SK-MEL-5 (cell line): ENCODE measurements at regions not wholly inside any gene's neighbourhood (a gene's known extent, or its start where the extent isn't known, plus 50 kb on each side); places are given as distances from the start of the nearest gene placed in this dataset.

Experiments used
- DNase-seq: peaks from one replicate; pipeline ENCODE4 v3.0.0-alpha.2; 2016; ENCODE audit warnings: low read depth, low spot score
- in situ Hi-C: cut with HindIII; loops from 2 replicates; pipeline ENCODE4 v1.10.0; 2016; ENCODE audit warnings: low sequenced_read_pairs, high pct_unique_total_duplicates, low pct_unique_long_range_greater_than_20kb

DNA sequence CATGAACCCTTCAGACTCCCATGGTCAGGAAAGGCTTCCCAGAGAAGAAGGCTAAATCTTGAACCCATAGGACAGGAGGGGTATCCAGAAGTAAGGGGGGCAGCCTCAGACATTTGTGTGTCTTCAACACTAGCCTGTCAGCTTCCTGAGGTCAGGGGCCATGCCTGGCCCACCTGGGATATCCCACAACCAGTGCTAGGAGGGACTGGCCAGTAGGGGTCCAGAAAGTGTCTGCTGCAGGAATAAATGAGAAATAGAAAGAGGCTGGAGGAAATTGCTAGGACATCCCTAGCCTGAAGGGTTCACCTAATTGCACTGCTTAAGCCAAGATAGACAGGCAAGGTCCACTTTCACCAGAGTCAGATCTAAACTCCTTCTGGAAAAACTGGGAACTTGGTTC is 799.6 kb upstream of the ID2 start:
- DNase-seq: no peak
- in situ Hi-C loops: no loop called here

DNA sequence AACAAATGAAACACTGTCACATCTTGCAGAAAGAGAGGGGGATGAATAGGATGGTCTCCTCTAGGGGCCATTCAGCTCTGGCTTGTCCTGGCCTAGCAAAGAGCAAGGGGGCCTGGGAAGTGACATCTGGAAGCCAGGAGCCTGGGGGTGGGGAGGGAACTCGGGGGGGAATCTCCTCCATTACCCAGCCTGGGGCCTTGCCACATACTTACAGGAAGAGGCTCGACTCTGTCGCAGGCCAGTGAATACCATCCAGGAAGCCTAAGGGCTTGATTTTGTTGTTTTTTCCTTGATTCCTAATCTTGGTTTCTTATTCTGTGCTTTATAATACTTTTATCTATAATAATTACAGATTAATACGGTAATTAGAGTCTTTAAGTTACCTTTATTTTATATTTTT is 797.5 kb upstream of the ID2 start:
- in situ Hi-C loops: no loop called here
- no peak for DNase-seq

DNA sequence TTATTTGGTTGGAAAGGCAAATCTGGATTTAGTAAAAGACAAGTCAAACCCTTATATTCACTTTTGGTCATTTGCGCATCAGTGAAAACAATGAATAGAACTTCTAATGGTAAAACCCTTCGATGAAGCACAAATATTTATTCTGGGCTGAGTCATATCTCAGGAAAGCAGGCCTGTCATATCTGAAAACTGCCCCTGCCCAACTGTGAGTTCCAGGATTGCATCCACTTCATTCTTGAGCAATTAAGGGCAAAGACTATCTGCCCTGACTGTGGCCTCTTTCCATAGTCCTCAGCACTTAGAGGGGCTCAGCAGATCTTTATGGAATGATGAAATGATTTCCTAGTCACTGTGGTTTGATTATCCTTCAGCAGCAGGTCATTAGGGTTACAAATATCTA is 795.2 kb upstream of the ID2 start:
- in situ Hi-C loops: no loop called here
- no peak for DNase-seq

GRCh38 chr2:7887441-7887840 is 794.4 kb upstream of the ID2 start:
- in situ Hi-C loops: no loop called here
- no peak for DNase-seq

DNA sequence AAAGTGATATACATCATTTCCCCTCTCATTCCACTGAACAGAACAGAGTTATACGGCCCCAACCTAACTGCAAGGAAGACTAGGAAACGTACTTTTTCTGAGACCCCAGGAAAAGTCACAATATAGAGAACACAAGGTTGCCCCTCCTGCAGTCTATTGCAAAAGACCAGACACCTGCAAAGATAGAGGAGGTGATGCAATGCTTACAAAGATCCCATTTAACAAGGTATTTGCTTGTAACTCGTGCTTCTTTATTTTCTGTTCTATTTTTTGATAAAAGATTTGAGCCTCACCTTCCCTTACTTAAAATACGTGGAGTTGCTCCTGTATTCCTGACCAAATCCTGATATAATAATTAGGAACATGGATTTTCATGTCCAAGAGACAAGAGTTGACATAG is 793.0 kb upstream of the ID2 start:
- in situ Hi-C loops: no loop called here
- no peak for DNase-seq

- no peak for DNase-seq
- in situ Hi-C loops: no loop called here
Observed at GRCh38 chr2:7891312-7891711, 790.5 kb upstream of the ID2 start.

GRCh38 chr2:7895289-7895688 is 786.6 kb upstream of the ID2 start:
- no peak for DNase-seq
- in situ Hi-C loops: no loop called here

- in situ Hi-C loops: no loop called here
Observed at GRCh38 chr2:7896940-7897487, 784.8 kb upstream of the ID2 start.

GRCh38 chr2:7899241-7899640 is 782.6 kb upstream of the ID2 start:
- DNase-seq: no peak

More at GRCh38 chr2:7896940-7897487, 784.8 kb upstream of the ID2 start:
- DNase-seq: no peak

GRCh38 chr2:7899923-7900322 is 781.9 kb upstream of the ID2 start:
- no peak for DNase-seq
- in situ Hi-C loops: no loop called here

More at GRCh38 chr2:7899241-7899640, 782.6 kb upstream of the ID2 start:
- in situ Hi-C loops: no loop called here

GRCh38 chr2:7900593-7900992 is 781.3 kb upstream of the ID2 start:
- in situ Hi-C loops: no loop called here

DNA sequence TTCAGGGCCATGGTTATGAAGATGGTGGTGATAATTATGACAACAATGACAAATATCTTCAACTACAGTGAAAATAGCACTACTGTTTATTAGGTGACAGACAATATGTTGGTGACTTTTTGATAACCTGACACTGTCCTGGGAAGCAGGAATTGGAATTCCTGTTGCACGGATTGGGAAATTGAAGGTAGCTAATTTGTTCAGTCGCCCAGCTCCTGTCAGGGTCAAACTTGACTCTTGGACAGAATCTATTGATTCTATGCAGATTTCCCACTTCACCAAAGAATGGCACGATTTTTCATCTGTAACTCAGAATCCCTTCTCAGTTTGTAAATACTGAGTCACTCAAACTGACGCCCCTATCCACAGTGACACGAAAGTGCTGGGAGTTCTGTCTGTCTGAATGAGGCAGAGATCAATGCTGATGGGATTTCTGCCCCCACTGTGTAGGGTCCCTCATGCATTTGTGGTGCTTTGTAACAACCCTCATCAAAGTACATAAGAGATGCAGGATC is 779.5 kb upstream of the ID2 start:
- no peak for DNase-seq
- in situ Hi-C loops: no loop called here

More at GRCh38 chr2:7900593-7900992, 781.3 kb upstream of the ID2 start:
- no peak for DNase-seq

- no peak for DNase-seq
- in situ Hi-C loops: no loop called here
Observed at GRCh38 chr2:7904319-7904718, 777.5 kb upstream of the ID2 start.

DNA sequence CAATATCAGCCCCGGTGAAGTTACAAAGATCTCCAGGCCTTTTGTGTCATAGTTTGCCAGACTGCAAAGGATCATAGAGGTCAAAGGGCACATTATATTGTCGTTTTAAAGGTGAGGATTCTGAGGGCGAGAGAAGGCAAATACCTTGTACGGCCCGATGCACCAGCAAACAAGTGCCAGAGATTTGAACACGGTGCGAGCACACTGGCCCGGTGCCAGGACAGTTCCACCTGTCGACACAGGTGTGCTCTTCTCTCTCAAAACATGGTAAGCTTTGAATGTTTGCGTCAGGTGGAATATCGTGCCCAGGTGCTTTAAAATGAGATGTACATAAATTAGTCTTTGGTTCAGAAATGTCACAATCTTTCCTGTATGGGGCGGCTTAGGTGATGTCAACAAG is 776.1 kb upstream of the ID2 start:
- in situ Hi-C loops: no loop called here
- no peak for DNase-seq

GRCh38 chr2:7906431-7906830 is 775.4 kb upstream of the ID2 start:
- DNase-seq: no peak
- in situ Hi-C loops: no loop called here

DNA sequence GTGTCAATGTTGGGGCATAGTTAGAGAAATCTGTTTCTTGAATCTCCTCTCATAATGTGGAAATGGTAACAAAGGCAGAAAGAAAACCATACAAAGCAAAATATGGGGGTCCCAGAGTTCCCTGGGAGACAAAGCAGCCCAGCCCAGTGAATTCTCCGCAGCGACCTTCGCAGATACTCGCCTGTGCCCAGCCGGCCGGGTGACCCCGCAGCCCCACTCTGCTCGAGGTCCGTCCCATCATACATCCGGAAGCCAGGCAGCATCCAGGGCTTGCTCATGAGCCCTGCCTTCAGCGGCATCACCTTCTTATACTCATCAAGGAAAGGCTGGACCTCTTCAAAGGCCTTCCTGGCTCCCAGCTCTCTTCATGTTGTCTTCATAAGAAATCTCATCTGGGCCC is 774.8 kb upstream of the ID2 start:
- in situ Hi-C loops: no loop called here

DNA sequence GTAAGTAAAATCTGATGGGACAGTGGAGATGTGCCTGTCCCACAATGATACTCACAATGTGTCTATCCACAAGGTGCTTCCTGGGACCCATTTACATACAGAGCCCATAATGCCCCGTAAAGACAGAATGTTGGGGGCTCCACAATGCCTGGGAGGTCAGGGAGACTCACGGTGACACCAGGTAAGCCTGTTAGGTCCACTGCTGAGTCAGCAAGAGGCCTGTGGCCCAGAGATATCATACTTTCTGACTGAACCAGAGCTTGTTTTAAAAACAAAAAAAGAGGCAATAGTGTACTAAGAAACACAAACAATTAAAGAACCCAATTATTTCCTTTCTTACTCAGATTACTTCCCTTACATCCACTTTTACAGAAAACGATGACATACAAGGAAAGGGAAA is 771.1 kb upstream of the ID2 start:
- in situ Hi-C loops: no loop called here

More for the DNA sequence above, 774.8 kb upstream of the ID2 start:
- DNase-seq: no peak

GRCh38 chr2:7911196-7911595 is 770.7 kb upstream of the ID2 start:
- in situ Hi-C loops: no loop called here
- no peak for DNase-seq

More for the DNA sequence above, 771.1 kb upstream of the ID2 start:
- no peak for DNase-seq

DNA sequence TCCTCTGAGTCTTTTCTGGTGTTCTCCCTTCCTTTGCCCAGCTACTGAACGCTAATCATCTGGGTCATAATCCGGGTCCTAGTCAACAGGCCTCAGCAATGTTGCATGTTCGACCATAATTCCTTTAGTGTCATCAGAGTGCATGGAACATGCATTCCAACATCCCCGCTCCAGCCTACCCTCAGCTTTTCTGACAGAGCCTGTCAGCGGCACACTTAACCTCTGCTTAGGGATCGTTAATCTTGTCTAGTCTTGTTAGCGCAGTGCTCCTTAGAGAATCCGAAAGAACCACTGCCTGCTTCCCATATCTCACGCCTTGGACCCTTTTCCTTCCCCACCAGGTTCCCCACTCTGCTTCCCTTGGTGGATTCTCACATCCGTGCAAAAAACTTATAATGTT is 767.9 kb upstream of the ID2 start:
- in situ Hi-C loops: no loop called here
- no peak for DNase-seq
